Peyer's patch (tissue), 4 donors: ENCODE measurements at regions not wholly inside any gene's neighbourhood (a gene's known extent, or its start where the extent isn't known, plus 50 kb on each side); places are given as distances from the start of the nearest gene placed in this dataset.
A peak's percentile ranks its signal among the peaks of the same experiment; 100 is the strongest.

Source experiments
- DNase-seq, 3 donors: peaks; one replicate each; pipeline ENCODE4 v3.0.0-alpha.2; 2017 to 2019
- H3K27ac ChIP-seq, 4 donors: fragments of 200-600 bp; sonication (generic); one replicate each; pipeline ENCODE4 v1.5.1; 2016 to 2019
- H3K27me3 ChIP-seq, 2 donors: fragments of 200-600 bp; sonication (generic); one replicate each; pipeline ENCODE4 v1.5.1; 2019
- H3K36me3 ChIP-seq, 3 donors: fragments of 200-600 bp; sonication (generic); one replicate each; pipeline ENCODE4 v1.5.1; 2016 to 2019
- H3K4me1 ChIP-seq, 4 donors: fragments of 200-600 bp; sonication (generic); one replicate each; pipeline ENCODE4 v1.5.1; 2016 to 2019
- H3K4me3 ChIP-seq, 4 donors: fragments of 200-600 bp; sonication (generic); 1 replicate in 3 of 4; 2 replicates in 1 of 4; pipeline ENCODE4 v1.5.1; 2016 to 2019; ENCODE audit warnings: mild to moderate bottlenecking in 1 of 4
- H3K9me3 ChIP-seq, 4 donors: fragments of 200-600 bp; sonication (generic); one replicate each; pipeline ENCODE4 v1.5.1; 2016 to 2019; ENCODE audit warnings: mild to moderate bottlenecking in 1 of 4
- CTCF ChIP-seq, 6 experiments: fragments of 450-650 bp in 4 of 6; fragments of 200-600 bp in 2 of 6; sonication (generic) in 1 of 6; IDR thresholded peaks; one replicate each; pipeline ENCODE4 v1.5.1; 2017 to 2019; ENCODE audit warnings: antibody characterized with exemption in 6 of 6, mild to moderate bottlenecking in 3 of 6, moderate library complexity in 1 of 6
- POLR2A ChIP-seq, 2 donors: fragments of 450-650 bp; IDR thresholded peaks; one replicate each; pipeline ENCODE4 v1.5.1; 2017; ENCODE audit warnings: antibody characterized with exemption in 2 of 2, mild to moderate bottlenecking in 2 of 2, moderate library complexity in 2 of 2

DNA sequence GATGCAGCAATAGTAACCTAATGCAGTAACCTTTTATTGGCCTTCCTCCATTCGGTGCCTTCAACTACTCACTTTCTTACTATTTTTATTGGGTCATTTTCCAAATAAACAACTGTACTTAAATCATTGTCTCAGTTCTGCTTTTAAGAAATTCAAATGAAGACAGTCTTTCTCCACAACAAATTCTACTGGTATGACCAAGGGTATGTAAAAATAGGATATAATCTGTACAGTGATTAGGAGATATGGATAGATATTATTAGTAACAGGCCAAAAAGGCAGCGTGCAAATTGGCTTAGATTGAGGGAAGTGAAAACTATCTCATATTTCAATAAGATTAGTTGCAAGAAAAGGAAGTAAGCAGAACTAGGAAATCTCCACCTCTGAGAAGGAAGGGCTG, 177.4 kb upstream of the PPP1R2C start:
- no peaks in the 10 kb centered on the region for H3K4me1 ChIP-seq
- peak in 1 of 3 donors; percentile 20 for DNase-seq
- no peaks in the 10 kb centered on the region for H3K9me3 ChIP-seq
- peak overlapping the region in 2 of 4 donors; percentile 36 to 57 for H3K27ac ChIP-seq
- H3K36me3 ChIP-seq, result no peaks in the 10 kb centered on the region
- no peak overlapping the region for H3K4me3 ChIP-seq
- no peak for TF ChIP-seq CTCF (IDR thresholded peaks at IDR 0.05)
- no peak for TF ChIP-seq POLR2A (IDR thresholded peaks at IDR 0.05)
- no peaks in the 10 kb centered on the region for H3K27me3 ChIP-seq

DNA sequence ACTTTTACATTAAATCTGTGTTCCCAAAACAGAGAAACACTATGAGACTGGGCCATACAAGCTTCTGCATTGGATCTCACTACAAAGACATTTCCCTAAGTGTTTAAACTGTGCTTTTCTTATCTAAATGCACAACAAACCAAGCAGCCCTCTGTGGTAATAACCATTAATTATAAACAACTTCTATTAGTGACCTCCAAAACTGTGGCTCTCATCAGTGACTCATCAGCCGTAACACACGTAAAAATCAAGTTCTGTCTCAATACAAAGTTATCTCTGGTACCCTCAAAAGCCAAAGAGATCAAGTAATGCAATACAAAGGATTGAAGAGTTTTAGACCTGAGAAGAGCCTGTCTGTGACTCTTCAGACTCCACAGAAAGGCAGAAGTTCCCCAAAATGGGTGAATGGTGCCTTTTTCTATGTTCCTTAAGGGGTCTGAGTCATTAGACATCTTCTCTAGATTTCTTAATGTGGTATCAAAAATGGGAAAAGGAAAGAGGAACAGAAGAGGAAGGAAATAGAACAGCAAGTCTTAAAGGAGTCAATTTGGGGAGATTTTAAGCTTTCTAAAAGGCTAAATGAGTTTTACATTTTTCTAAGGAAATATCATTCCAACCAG, 189.8 kb upstream of the PPP1R2C start:
- TF ChIP-seq POLR2A (IDR thresholded peaks at IDR 0.05) (no peak), CTCF (IDR thresholded peaks at IDR 0.05) (no peak)
- H3K27me3 ChIP-seq, result no peaks in the 10 kb centered on the region

GRCh38 chrX:42973321-42973720, 195.4 kb upstream of the PPP1R2C start:
- H3K36me3 ChIP-seq, result no peaks in the 10 kb centered on the region
- H3K27ac ChIP-seq, result no peak overlapping the region
- no peaks in the 10 kb centered on the region for H3K27me3 ChIP-seq
- DNase-seq, result no peak
- no peaks in the 10 kb centered on the region for H3K9me3 ChIP-seq
- TF ChIP-seq POLR2A (IDR thresholded peaks at IDR 0.05) (no peak), CTCF (IDR thresholded peaks at IDR 0.05) (no peak)
- H3K4me3 ChIP-seq, result no peak overlapping the region
- H3K4me1 ChIP-seq, result no peaks in the 10 kb centered on the region

More for the DNA sequence above, 189.8 kb upstream of the PPP1R2C start:
- Histone ChIP-seq H3K4me1 (no peaks in the 10 kb centered on the region), H3K4me3 (no peak overlapping the region), H3K36me3 (no peaks in the 10 kb centered on the region), H3K9me3 (no peaks in the 10 kb centered on the region), H3K27ac (no peak overlapping the region)
- no peak for DNase-seq

DNA sequence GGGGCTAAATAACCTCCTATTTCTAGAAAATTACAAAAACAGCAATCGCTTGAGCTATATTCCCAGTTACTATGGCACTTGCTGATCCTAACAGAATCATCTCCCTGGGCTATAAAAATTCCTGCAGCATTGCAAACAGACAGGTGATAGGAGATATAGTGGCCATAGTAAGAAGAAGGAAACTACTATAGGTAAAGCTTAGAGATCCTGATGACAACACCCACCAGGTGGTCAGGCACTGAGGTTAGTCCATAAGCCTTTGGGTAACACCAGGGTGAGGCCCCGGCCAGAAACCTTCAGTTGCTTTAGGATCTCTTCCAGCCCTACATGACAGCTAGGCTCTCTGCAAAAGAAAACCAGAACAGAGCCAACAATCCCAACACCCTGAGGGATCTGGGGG, 197.9 kb upstream of the PPP1R2C start:
- no peaks in the 10 kb centered on the region for H3K4me1 ChIP-seq
- H3K4me3 ChIP-seq, result no peak overlapping the region
- no peaks in the 10 kb centered on the region for H3K9me3 ChIP-seq
- H3K27me3 ChIP-seq, result no peaks in the 10 kb centered on the region
- no peak overlapping the region for H3K27ac ChIP-seq
- H3K36me3 ChIP-seq, result no peaks in the 10 kb centered on the region
- no peak for DNase-seq
- no peak for TF ChIP-seq CTCF (IDR thresholded peaks at IDR 0.05)
- TF ChIP-seq POLR2A (IDR thresholded peaks at IDR 0.05), result no peak

- Histone ChIP-seq H3K9me3 (no peaks in the 10 kb centered on the region), H3K27ac (no peak overlapping the region), H3K4me3 (no peak overlapping the region), H3K36me3 (no peaks in the 10 kb centered on the region), H3K27me3 (no peaks in the 10 kb centered on the region), H3K4me1 (no peaks in the 10 kb centered on the region)
- no peak for TF ChIP-seq CTCF (IDR thresholded peaks at IDR 0.05)
- no peak for TF ChIP-seq POLR2A (IDR thresholded peaks at IDR 0.05)
- peak in 1 of 3 donors; percentile 19 for DNase-seq
These were observed 198.9 kb upstream of the PPP1R2C start for GRCh38 chrX:42976746-42977366.
